ENCODE measurements at regions not wholly inside any gene's neighbourhood (a gene's known extent, or its start where the extent isn't known, plus 50 kb on each side); places are given as distances from the start of the nearest gene placed in this dataset.

- TF ChIP-seq, protein P1, sequence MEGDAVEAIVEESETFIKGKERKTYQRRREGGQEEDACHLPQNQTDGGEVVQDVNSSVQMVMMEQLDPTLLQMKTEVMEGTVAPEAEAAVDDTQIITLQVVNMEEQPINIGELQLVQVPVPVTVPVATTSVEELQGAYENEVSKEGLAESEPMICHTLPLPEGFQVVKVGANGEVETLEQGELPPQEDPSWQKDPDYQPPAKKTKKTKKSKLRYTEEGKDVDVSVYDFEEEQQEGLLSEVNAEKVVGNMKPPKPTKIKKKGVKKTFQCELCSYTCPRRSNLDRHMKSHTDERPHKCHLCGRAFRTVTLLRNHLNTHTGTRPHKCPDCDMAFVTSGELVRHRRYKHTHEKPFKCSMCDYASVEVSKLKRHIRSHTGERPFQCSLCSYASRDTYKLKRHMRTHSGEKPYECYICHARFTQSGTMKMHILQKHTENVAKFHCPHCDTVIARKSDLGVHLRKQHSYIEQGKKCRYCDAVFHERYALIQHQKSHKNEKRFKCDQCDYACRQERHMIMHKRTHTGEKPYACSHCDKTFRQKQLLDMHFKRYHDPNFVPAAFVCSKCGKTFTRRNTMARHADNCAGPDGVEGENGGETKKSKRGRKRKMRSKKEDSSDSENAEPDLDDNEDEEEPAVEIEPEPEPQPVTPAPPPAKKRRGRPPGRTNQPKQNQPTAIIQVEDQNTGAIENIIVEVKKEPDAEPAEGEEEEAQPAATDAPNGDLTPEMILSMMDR (IDR thresholded peaks at IDR 0.05; ENCODE audit: extremely low read depth, missing control alignments): no peak
- peak; percentile 4 for DNase-seq (ENCODE audit: low spot score)
These were observed 367.8 kb upstream of the RASGEF1B start for GRCh38 chr4:81839347-81840042.

- TF ChIP-seq, protein P1 (IDR thresholded peaks at IDR 0.05; ENCODE audit: extremely low read depth, missing control alignments): no peak
These were observed 366.9 kb upstream of the RASGEF1B start for GRCh38 chr4:81838586-81838985.

GRCh38 chr4:81836716-81837115 is 365.0 kb upstream of the RASGEF1B start:
- no peak for DNase-seq (ENCODE audit: low spot score)
- TF ChIP-seq, protein P1 (IDR thresholded peaks at IDR 0.05; ENCODE audit: extremely low read depth, missing control alignments): no peak

More at GRCh38 chr4:81838586-81838985, 366.9 kb upstream of the RASGEF1B start:
- DNase-seq (ENCODE audit: low spot score): no peak

- no peak for DNase-seq (ENCODE audit: low spot score)
- TF ChIP-seq, protein P1 (IDR thresholded peaks at IDR 0.05; ENCODE audit: extremely low read depth, missing control alignments): no peak
These were observed 361.9 kb upstream of the RASGEF1B start for GRCh38 chr4:81833576-81833975.

DNA sequence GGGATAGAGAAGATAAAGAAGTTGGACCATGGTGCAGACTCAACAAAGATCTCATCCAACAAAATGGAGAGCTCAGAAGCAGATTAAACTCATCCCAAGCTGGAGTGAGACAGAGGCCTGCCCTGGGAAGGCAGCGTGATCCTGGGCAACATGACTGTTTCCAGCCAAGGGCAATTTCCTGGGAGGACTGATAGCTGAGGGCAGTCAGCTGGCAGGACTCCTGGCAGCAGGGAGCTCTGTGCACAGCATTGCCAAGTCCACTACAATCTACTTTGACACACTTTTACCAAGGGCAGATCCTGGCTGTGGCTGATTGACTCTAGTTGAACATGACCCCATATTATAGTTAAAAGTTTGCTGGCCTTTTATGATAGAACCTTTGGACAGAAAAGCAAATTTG is 357.3 kb upstream of the RASGEF1B start:
- TF ChIP-seq, protein P1 (IDR thresholded peaks at IDR 0.05; ENCODE audit: extremely low read depth, missing control alignments): no peak
- DNase-seq (ENCODE audit: low spot score): no peak

GRCh38 chr4:81827577-81828202 is 356.0 kb upstream of the RASGEF1B start:
- TF ChIP-seq, protein P1 (IDR thresholded peaks at IDR 0.05; ENCODE audit: extremely low read depth, missing control alignments): no peak
- DNase-seq (ENCODE audit: low spot score): no peak

- TF ChIP-seq, protein P1 (IDR thresholded peaks at IDR 0.05; ENCODE audit: extremely low read depth, missing control alignments): no peak
- no peak for DNase-seq (ENCODE audit: low spot score)
These were observed 355.2 kb upstream of the RASGEF1B start for GRCh38 chr4:81826817-81827424.
